VCaP (cell line): ENCODE measurements at regions not wholly inside any gene's neighbourhood (a gene's known extent, or its start where the extent isn't known, plus 50 kb on each side); places are given as distances from the start of the nearest gene placed in this dataset.

Experiments used
- H3K27ac ChIP-seq: fragments of 450-650 bp; 2 replicates; pipeline ENCODE4 v1.5.1; 2017
- CTCF ChIP-seq: fragments of 450-650 bp; conservative IDR thresholded peaks from 2 replicates; pipeline ENCODE4 v1.5.1; 2017; ENCODE audit warnings: mild to moderate bottlenecking, moderate library complexity

- no peak overlapping the region for H3K27ac ChIP-seq
- no peak for TF ChIP-seq CTCF
These were observed 675.6 kb downstream of the TBL1XR1 start for GRCh38 chr3:176521531-176522175.

- TF ChIP-seq CTCF: peak; percentile 54
These were observed 683.0 kb downstream of the TBL1XR1 start for GRCh38 chr3:176514297-176514696.

GRCh38 chr3:176513604-176514003 lies 683.7 kb downstream of the TBL1XR1 start:
- no peak for TF ChIP-seq CTCF
- no peak overlapping the region for H3K27ac ChIP-seq

More at GRCh38 chr3:176514297-176514696, 683.0 kb downstream of the TBL1XR1 start:
- no peak overlapping the region for H3K27ac ChIP-seq

GRCh38 chr3:176512037-176512436 lies 685.2 kb downstream of the TBL1XR1 start:
- H3K27ac ChIP-seq: no peak overlapping the region
- no peak for TF ChIP-seq CTCF

GRCh38 chr3:176510097-176510496 lies 687.2 kb downstream of the TBL1XR1 start:
- TF ChIP-seq CTCF: no peak
- no peak overlapping the region for H3K27ac ChIP-seq

GRCh38 chr3:176505878-176506621 lies 691.2 kb downstream of the TBL1XR1 start:
- no peak for TF ChIP-seq CTCF
- no peak overlapping the region for H3K27ac ChIP-seq

GRCh38 chr3:176491084-176491483 lies 706.2 kb downstream of the TBL1XR1 start:
- no peak for TF ChIP-seq CTCF
- H3K27ac ChIP-seq: no peak overlapping the region
